Liver (tissue), 8 donors: ENCODE measurements at regions not wholly inside any gene's neighbourhood (a gene's known extent, or its start where the extent isn't known, plus 50 kb on each side); places are given as distances from the start of the nearest gene placed in this dataset.

Experiments used
- DNase-seq: peaks from one replicate; pipeline ENCODE4 v3.0.0-alpha.2; 2017; ENCODE audit warnings: low spot score
- H3K27ac ChIP-seq, 2 donors: one replicate each; pipeline ENCODE4 v1.7.0; 2013; ENCODE audit warnings: inconsistent platforms in 2 of 2, low read length in 2 of 2, control low read depth in 1 of 2, low read depth in 1 of 2, mild to moderate bottlenecking in 1 of 2
- H3K27me3 ChIP-seq, 4 donors: one replicate each; pipeline versions ENCODE4 v1.6.1 to v1.7.0; 2013; ENCODE audit warnings: low read length in 3 of 4, inconsistent platforms in 1 of 4, mild to moderate bottlenecking in 1 of 4, moderate library complexity in 1 of 4; ENCODE audit not compliant: control insufficient read depth in 4 of 4, insufficient read depth in 4 of 4
- H3K36me3 ChIP-seq, 4 donors: one replicate each; pipeline versions ENCODE4 v1.6.1 to v1.7.0; 2013; ENCODE audit warnings: low read length in 3 of 4, mild to moderate bottlenecking in 3 of 4, low read depth in 1 of 4, moderate library complexity in 1 of 4; ENCODE audit not compliant: control insufficient read depth in 4 of 4, insufficient read depth in 3 of 4
- H3K4me1 ChIP-seq, 4 donors: one replicate each; pipeline versions ENCODE4 v1.6.1 to v1.7.0; 2013; ENCODE audit warnings: low read length in 3 of 4, mild to moderate bottlenecking in 3 of 4, moderate library complexity in 1 of 4; ENCODE audit not compliant: control insufficient read depth in 4 of 4, insufficient read depth in 4 of 4
- H3K4me3 ChIP-seq, 3 donors: one replicate each; pipeline versions ENCODE4 v1.6.1 to v1.7.0; 2013; ENCODE audit warnings: low read length in 3 of 3, control low read depth in 1 of 3, low read depth in 1 of 3, mild to moderate bottlenecking in 1 of 3
- H3K9ac ChIP-seq, 2 donors: one replicate each; pipeline ENCODE4 v1.7.0; 2013; ENCODE audit warnings: low read length in 2 of 2, mild to moderate bottlenecking in 2 of 2, moderate library complexity in 2 of 2, control low read depth in 1 of 2, low read depth in 1 of 2
- H3K9me3 ChIP-seq, 4 donors: one replicate each; pipeline versions ENCODE4 v1.6.1 to v1.7.0; 2013; ENCODE audit warnings: low read length in 3 of 4; ENCODE audit not compliant: control insufficient read depth in 4 of 4
- ATF3 ChIP-seq: IDR thresholded peaks from 2 replicates; pipeline ENCODE4 v1.6.1; 2016; ENCODE audit warnings: antibody characterized with exemption
- CTCF ChIP-seq: fragments of 150-350 bp; IDR thresholded peaks from 2 replicates; pipeline ENCODE4 v1.5.1; 2017; ENCODE audit warnings: improper control_type of control experiment, low read depth, low read length; ENCODE audit not compliant: missing input control
- EGR1 ChIP-seq, 2 donors: IDR thresholded peaks; 2 replicates each; pipeline ENCODE4 v1.6.1; 2016 to 2018; ENCODE audit warnings: antibody characterized with exemption in 2 of 2, low read depth in 2 of 2
- FOXA1 ChIP-seq: IDR thresholded peaks from 2 replicates; pipeline ENCODE4 v1.6.1; 2016; ENCODE audit warnings: antibody characterized with exemption
- FOXA2 ChIP-seq: IDR thresholded peaks from 2 replicates; pipeline ENCODE4 v1.6.1; 2016; ENCODE audit warnings: antibody characterized with exemption
- GABPA ChIP-seq, 2 donors: IDR thresholded peaks in 1 of 2; conservative IDR thresholded peaks in 1 of 2; 2 replicates each; pipeline ENCODE4 v1.6.1; 2016; ENCODE audit warnings: antibody characterized with exemption in 2 of 2, mild to moderate bottlenecking in 1 of 2, moderate library complexity in 1 of 2
- HNF4A ChIP-seq, 2 donors: conservative IDR thresholded peaks; 2 replicates each; pipeline ENCODE4 v1.6.1; 2016; ENCODE audit warnings: antibody characterized with exemption in 2 of 2, mild to moderate bottlenecking in 2 of 2
- HNF4G ChIP-seq: IDR thresholded peaks from 2 replicates; pipeline ENCODE4 v1.6.1; 2016; ENCODE audit warnings: antibody characterized with exemption
- JUND ChIP-seq, 2 donors: IDR thresholded peaks; 2 replicates each; pipeline ENCODE4 v1.6.1; 2016; ENCODE audit warnings: antibody characterized with exemption in 2 of 2
- MAX ChIP-seq: IDR thresholded peaks from 2 replicates; pipeline ENCODE4 v1.6.1; 2016; ENCODE audit warnings: antibody characterized with exemption
- NR2F2 ChIP-seq: IDR thresholded peaks from 2 replicates; pipeline ENCODE4 v1.6.1; 2016; ENCODE audit warnings: antibody characterized with exemption
- RAD21 ChIP-seq, 2 donors: IDR thresholded peaks; 2 replicates each; pipeline ENCODE4 v1.6.1; 2016; ENCODE audit warnings: antibody characterized with exemption in 2 of 2, mild to moderate bottlenecking in 2 of 2
- REST ChIP-seq: IDR thresholded peaks from 2 replicates; pipeline ENCODE4 v1.6.1; 2016; ENCODE audit warnings: antibody characterized with exemption, mild to moderate bottlenecking
- RXRA ChIP-seq, 2 donors: IDR thresholded peaks; 2 replicates each; pipeline ENCODE4 v1.6.1; 2017 to 2018; ENCODE audit warnings: antibody characterized with exemption in 2 of 2, mild to moderate bottlenecking in 1 of 2
- SP1 ChIP-seq: IDR thresholded peaks from 2 replicates; pipeline ENCODE4 v1.6.1; 2018; ENCODE audit warnings: antibody characterized with exemption, mild to moderate bottlenecking
- TAF1 ChIP-seq: conservative IDR thresholded peaks from 2 replicates; pipeline ENCODE4 v1.6.1; 2016; ENCODE audit warnings: antibody characterized with exemption, mild to moderate bottlenecking
- YY1 ChIP-seq: IDR thresholded peaks from 2 replicates; pipeline ENCODE4 v1.6.1; 2016; ENCODE audit warnings: antibody characterized with exemption, mild to moderate bottlenecking
- ZBTB33 ChIP-seq: IDR thresholded peaks from 2 replicates; pipeline ENCODE4 v1.6.1; 2016; ENCODE audit warnings: antibody characterized with exemption
- WGBS: extraction: QIAGEN DNeasy Blood & Tissue Kit; methylation state at CpG from one replicate; pipeline ENCODE4 v1.1.7; 2013; 5-methylcytosine and 5-hydroxymethylcytosine counted together
- donor health status: healthy.
- donor health status: healthy.
- donor health status: healthy.
- donor health status: healthy.
- donor health status: healthy.

- Histone ChIP-seq H3K27me3 (no peaks in the 10 kb centered on the region), H3K36me3 (no peaks in the 10 kb centered on the region), H3K9ac (no peak overlapping the region), H3K27ac (no peak overlapping the region), H3K9me3 (no peaks in the 10 kb centered on the region), H3K4me3 (no peak overlapping the region), H3K4me1 (no peaks in the 10 kb centered on the region)
- TF ChIP-seq MAX (no peak), FOXA2 (no peak), REST (no peak), GABPA (IDR thresholded peaks at IDR 0.05 in 1 of 2, conservative IDR thresholded peaks at IDR 0.05 in 1 of 2) (no peak), FOXA1 (no peak), ATF3 (no peak), CTCF (no peak), JUND (IDR thresholded peaks at IDR 0.05) (no peak), YY1 (no peak), HNF4G (no peak), RXRA (IDR thresholded peaks at IDR 0.05) (no peak), ZBTB33 (no peak), EGR1 (IDR thresholded peaks at IDR 0.05; ENCODE audit: low read depth in 2 of 2) (no peak), HNF4A (conservative IDR thresholded peaks at IDR 0.05) (no peak), RAD21 (IDR thresholded peaks at IDR 0.05) (no peak), SP1 (no peak), NR2F2 (no peak), TAF1 (no peak)
- WGBS: 94% methylated on average over 2 of the region's 2 CpGs
- DNase-seq: no peak
Observed at GRCh38 chr1:198849093-198849492, 210.3 kb downstream of the PTPRC start.

GRCh38 chr1:198850196-198850595 is 211.4 kb downstream of the PTPRC start:
- Histone ChIP-seq H3K9me3 (no peaks in the 10 kb centered on the region), H3K27me3 (no peaks in the 10 kb centered on the region), H3K4me3 (no peak overlapping the region), H3K36me3 (no peaks in the 10 kb centered on the region), H3K9ac (no peak overlapping the region), H3K27ac (no peak overlapping the region), H3K4me1 (no peaks in the 10 kb centered on the region)
- DNase-seq: no peak
- WGBS: 85% methylated on average over 1 of the region's 1 CpG
- TF ChIP-seq ZBTB33 (no peak), ATF3 (no peak), NR2F2 (no peak), TAF1 (no peak), RAD21 (IDR thresholded peaks at IDR 0.05) (no peak), HNF4A (conservative IDR thresholded peaks at IDR 0.05) (no peak), HNF4G (no peak), RXRA (IDR thresholded peaks at IDR 0.05) (no peak), EGR1 (IDR thresholded peaks at IDR 0.05; ENCODE audit: low read depth in 2 of 2) (no peak), FOXA2 (no peak), CTCF (no peak), GABPA (IDR thresholded peaks at IDR 0.05 in 1 of 2, conservative IDR thresholded peaks at IDR 0.05 in 1 of 2) (no peak), SP1 (no peak)
